ENCODE measurements at regions not wholly inside any gene's neighbourhood (a gene's known extent, or its start where the extent isn't known, plus 50 kb on each side); places are given as distances from the start of the nearest gene placed in this dataset.
"Not testable (repeated sequence)": the region's sequence is repeated elsewhere in the genome, so short reads cannot be mapped to it uniquely, and the experiment has no call there.

GRCh38 chr17:22142091-22142490 lies 449.8 kb downstream of the KCNJ18 start:
- Histone ChIP-seq H3K36me3 (ENCODE audit: control insufficient read depth, low read depth, low read length) (no peaks in the 10 kb centered on the region), H3K4me3 (ENCODE audit: low read length) (no peak overlapping the region), H3K4me1 (ENCODE audit: control insufficient read depth, low read depth, low read length) (no peaks in the 10 kb centered on the region), H3K27me3 (ENCODE audit: control insufficient read depth, insufficient read depth, low read length) (no peaks in the 10 kb centered on the region), H3K9ac (ENCODE audit: low read length) (no peak overlapping the region), H3K9me3 (ENCODE audit: control insufficient read depth, low read depth, low read length) (peaks cover 49% of the 10 kb centered on the region), H3K27ac (ENCODE audit: low read length) (no peak overlapping the region)

GRCh38 chr17:22145605-22146178 lies 453.4 kb downstream of the KCNJ18 start:
- Histone ChIP-seq H3K9me3 (ENCODE audit: control insufficient read depth, low read depth, low read length) (peaks cover 52% of the 10 kb centered on the region), H3K27ac (ENCODE audit: low read length) (no peak overlapping the region), H3K4me1 (ENCODE audit: control insufficient read depth, low read depth, low read length) (no peaks in the 10 kb centered on the region), H3K9ac (ENCODE audit: low read length) (no peak overlapping the region), H3K36me3 (ENCODE audit: control insufficient read depth, low read depth, low read length) (no peaks in the 10 kb centered on the region), H3K4me3 (ENCODE audit: low read length) (no peak overlapping the region), H3K27me3 (ENCODE audit: control insufficient read depth, insufficient read depth, low read length) (no peaks in the 10 kb centered on the region)

- H3K27me3 ChIP-seq (ENCODE audit: control insufficient read depth, insufficient read depth, low read length): no peaks in the 10 kb centered on the region
Observed at GRCh38 chr17:22158364-22158763, 466.0 kb downstream of the KCNJ18 start.

GRCh38 chr17:22161376-22161775 lies 469.1 kb downstream of the KCNJ18 start:
- Histone ChIP-seq H3K9me3 (ENCODE audit: control insufficient read depth, low read depth, low read length) (peaks cover 27% of the 10 kb centered on the region), H3K4me3 (ENCODE audit: low read length) (no peak overlapping the region), H3K27me3 (ENCODE audit: control insufficient read depth, insufficient read depth, low read length) (no peaks in the 10 kb centered on the region), H3K36me3 (ENCODE audit: control insufficient read depth, low read depth, low read length) (no peaks in the 10 kb centered on the region), H3K4me1 (ENCODE audit: control insufficient read depth, low read depth, low read length) (no peaks in the 10 kb centered on the region), H3K9ac (ENCODE audit: low read length) (no peak overlapping the region), H3K27ac (ENCODE audit: low read length) (no peak overlapping the region)

More at GRCh38 chr17:22158364-22158763, 466.0 kb downstream of the KCNJ18 start:
- no peaks in the 10 kb centered on the region for H3K4me1 ChIP-seq (ENCODE audit: control insufficient read depth, low read depth, low read length)
- no peak overlapping the region for H3K27ac ChIP-seq (ENCODE audit: low read length)
- H3K36me3 ChIP-seq (ENCODE audit: control insufficient read depth, low read depth, low read length): no peaks in the 10 kb centered on the region
- H3K4me3 ChIP-seq (ENCODE audit: low read length): no peak overlapping the region
- H3K9ac ChIP-seq (ENCODE audit: low read length): no peak overlapping the region
- peaks cover 42% of the 10 kb centered on the region for H3K9me3 ChIP-seq (ENCODE audit: control insufficient read depth, low read depth, low read length)

GRCh38 chr17:22171631-22172030 lies 479.3 kb downstream of the KCNJ18 start:
- Histone ChIP-seq H3K27ac (ENCODE audit: low read length) (no peak overlapping the region), H3K9ac (ENCODE audit: low read length) (no peak overlapping the region), H3K4me3 (ENCODE audit: low read length) (no peak overlapping the region), H3K9me3 (ENCODE audit: control insufficient read depth, low read depth, low read length) (peaks cover 28% of the 10 kb centered on the region), H3K4me1 (ENCODE audit: control insufficient read depth, low read depth, low read length) (no peaks in the 10 kb centered on the region), H3K27me3 (ENCODE audit: control insufficient read depth, insufficient read depth, low read length) (no peaks in the 10 kb centered on the region), H3K36me3 (ENCODE audit: control insufficient read depth, low read depth, low read length) (no peaks in the 10 kb centered on the region)

- H3K9ac ChIP-seq (ENCODE audit: low read length): no peak overlapping the region
- H3K4me1 ChIP-seq (ENCODE audit: control insufficient read depth, low read depth, low read length): no peaks in the 10 kb centered on the region
- H3K4me3 ChIP-seq (ENCODE audit: low read length): no peak overlapping the region
Observed at GRCh38 chr17:22193113-22193512, 500.8 kb downstream of the KCNJ18 start.

GRCh38 chr17:22200187-22200586 lies 507.9 kb downstream of the KCNJ18 start:
- not testable (repeated sequence) for H3K4me3 ChIP-seq (ENCODE audit: low read length); H3K4me1 ChIP-seq (ENCODE audit: control insufficient read depth, low read depth, low read length); H3K27ac ChIP-seq (ENCODE audit: low read length); H3K9ac ChIP-seq (ENCODE audit: low read length); H3K27me3 ChIP-seq (ENCODE audit: control insufficient read depth, insufficient read depth, low read length); H3K36me3 ChIP-seq (ENCODE audit: control insufficient read depth, low read depth, low read length)
- H3K9me3 ChIP-seq (ENCODE audit: control insufficient read depth, low read depth, low read length): peaks cover 25% of the 10 kb centered on the region

More at GRCh38 chr17:22193113-22193512, 500.8 kb downstream of the KCNJ18 start:
- Histone ChIP-seq H3K9me3 (ENCODE audit: control insufficient read depth, low read depth, low read length) (peaks cover 7% of the 10 kb centered on the region), H3K27ac (ENCODE audit: low read length) (no peak overlapping the region), H3K27me3 (ENCODE audit: control insufficient read depth, insufficient read depth, low read length) (no peaks in the 10 kb centered on the region), H3K36me3 (ENCODE audit: control insufficient read depth, low read depth, low read length) (no peaks in the 10 kb centered on the region)

- no peak overlapping the region for H3K4me3 ChIP-seq (ENCODE audit: low read length)
- no peak overlapping the region for H3K9ac ChIP-seq (ENCODE audit: low read length)
- H3K4me1 ChIP-seq (ENCODE audit: control insufficient read depth, low read depth, low read length): no peaks in the 10 kb centered on the region
- no peaks in the 10 kb centered on the region for H3K27me3 ChIP-seq (ENCODE audit: control insufficient read depth, insufficient read depth, low read length)
- H3K27ac ChIP-seq (ENCODE audit: low read length): no peak overlapping the region
- H3K36me3 ChIP-seq (ENCODE audit: control insufficient read depth, low read depth, low read length): no peaks in the 10 kb centered on the region
- peaks cover 41% of the 10 kb centered on the region for H3K9me3 ChIP-seq (ENCODE audit: control insufficient read depth, low read depth, low read length)
Observed at GRCh38 chr17:22202702-22203101, 510.4 kb downstream of the KCNJ18 start.

GRCh38 chr17:22203208-22203715 lies 510.9 kb downstream of the KCNJ18 start:
- peaks cover 42% of the 10 kb centered on the region for H3K9me3 ChIP-seq (ENCODE audit: control insufficient read depth, low read depth, low read length)
- no peaks in the 10 kb centered on the region for H3K27me3 ChIP-seq (ENCODE audit: control insufficient read depth, insufficient read depth, low read length)
- no peak overlapping the region for H3K27ac ChIP-seq (ENCODE audit: low read length)
- no peak overlapping the region for H3K4me3 ChIP-seq (ENCODE audit: low read length)
- H3K36me3 ChIP-seq (ENCODE audit: control insufficient read depth, low read depth, low read length): no peaks in the 10 kb centered on the region
- no peaks in the 10 kb centered on the region for H3K4me1 ChIP-seq (ENCODE audit: control insufficient read depth, low read depth, low read length)
- no peak overlapping the region for H3K9ac ChIP-seq (ENCODE audit: low read length)

- not testable (repeated sequence) for H3K36me3 ChIP-seq (ENCODE audit: control insufficient read depth, low read depth, low read length); H3K27me3 ChIP-seq (ENCODE audit: control insufficient read depth, insufficient read depth, low read length); H3K27ac ChIP-seq (ENCODE audit: low read length); H3K4me3 ChIP-seq (ENCODE audit: low read length); H3K9ac ChIP-seq (ENCODE audit: low read length); H3K4me1 ChIP-seq (ENCODE audit: control insufficient read depth, low read depth, low read length)
- H3K9me3 ChIP-seq (ENCODE audit: control insufficient read depth, low read depth, low read length): peaks cover 40% of the 10 kb centered on the region
Observed at GRCh38 chr17:22204076-22204475, 511.8 kb downstream of the KCNJ18 start.

GRCh38 chr17:22210212-22210611 lies 517.9 kb downstream of the KCNJ18 start:
- H3K9ac ChIP-seq (ENCODE audit: low read length); H3K36me3 ChIP-seq (ENCODE audit: control insufficient read depth, low read depth, low read length); H3K4me3 ChIP-seq (ENCODE audit: low read length); H3K4me1 ChIP-seq (ENCODE audit: control insufficient read depth, low read depth, low read length); H3K27ac ChIP-seq (ENCODE audit: low read length); H3K27me3 ChIP-seq (ENCODE audit: control insufficient read depth, insufficient read depth, low read length): not testable (repeated sequence)
- H3K9me3 ChIP-seq (ENCODE audit: control insufficient read depth, low read depth, low read length): peaks cover 59% of the 10 kb centered on the region

- H3K9ac ChIP-seq (ENCODE audit: low read length); H3K4me1 ChIP-seq (ENCODE audit: control insufficient read depth, low read depth, low read length); H3K27ac ChIP-seq (ENCODE audit: low read length); H3K4me3 ChIP-seq (ENCODE audit: low read length); H3K27me3 ChIP-seq (ENCODE audit: control insufficient read depth, insufficient read depth, low read length); H3K36me3 ChIP-seq (ENCODE audit: control insufficient read depth, low read depth, low read length): not testable (repeated sequence)
- H3K9me3 ChIP-seq (ENCODE audit: control insufficient read depth, low read depth, low read length): peaks cover 50% of the 10 kb centered on the region
Observed at GRCh38 chr17:22213169-22213568, 520.8 kb downstream of the KCNJ18 start.
